ENCODE measurements at regions not wholly inside any gene's neighbourhood (a gene's known extent, or its start where the extent isn't known, plus 50 kb on each side); places are given as distances from the start of the nearest gene placed in this dataset.

DNA sequence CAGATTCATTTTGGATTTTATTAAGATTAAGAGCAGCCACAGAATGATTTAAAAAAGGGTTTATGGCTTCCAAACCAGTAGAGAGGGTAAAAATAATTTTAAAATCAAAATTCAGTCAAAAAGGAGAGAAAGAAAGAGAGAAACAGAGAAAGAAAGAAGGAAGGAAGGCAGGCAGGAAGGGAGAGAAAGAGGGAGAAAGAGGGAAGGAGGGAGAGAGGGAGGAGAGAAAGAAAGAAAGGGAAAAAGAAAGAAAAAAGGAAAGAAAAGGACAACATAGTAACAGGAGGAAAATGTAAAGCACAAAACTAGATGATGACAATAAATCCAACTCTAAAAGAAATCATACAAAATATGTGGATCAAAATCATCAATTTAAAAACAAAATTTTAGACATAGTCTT is 79.6 kb upstream of the FRG1 start:
- TF ChIP-seq CTCF (IDR thresholded peaks at IDR 0.05) (no peak), POLR2A (IDR thresholded peaks at IDR 0.05) (no peak)
